NCI-H146 treated with DMSO at 0.1 percent for 48 hours (cell line): ENCODE measurements at regions not wholly inside any gene's neighbourhood (a gene's known extent, or its start where the extent isn't known, plus 50 kb on each side); places are given as distances from the start of the nearest gene placed in this dataset.

Experiments used
- DNase-seq: peaks from one replicate; lab custom pipeline; 2025; ENCODE audit not compliant: unreplicated experiment; lab: John Stamatoyannopoulos, UW

- no peak for DNase-seq
These were observed 641.8 kb downstream of the CDH26 start for GRCh38 chr20:60600036-60600435.

- DNase-seq: no peak
These were observed 628.0 kb upstream of the CDH4 start for GRCh38 chr20:60624066-60624465.

- no peak for DNase-seq
These were observed 624.1 kb upstream of the CDH4 start for GRCh38 chr20:60627751-60628565.

- no peak for DNase-seq
These were observed 623.3 kb upstream of the CDH4 start for GRCh38 chr20:60628749-60629148.

GRCh38 chr20:60629206-60629605 lies 622.9 kb upstream of the CDH4 start:
- no peak for DNase-seq

- peak; percentile 93 for DNase-seq
These were observed 621.5 kb upstream of the CDH4 start for GRCh38 chr20:60630609-60631008.

- peak; percentile 51 for DNase-seq
These were observed 620.3 kb upstream of the CDH4 start for GRCh38 chr20:60631585-60632287.

GRCh38 chr20:60632391-60633262 lies 619.4 kb upstream of the CDH4 start:
- no peak for DNase-seq

- DNase-seq: no peak
These were observed 617.4 kb upstream of the CDH4 start for GRCh38 chr20:60634491-60635172.

GRCh38 chr20:60636417-60636816 lies 615.6 kb upstream of the CDH4 start:
- DNase-seq: no peak

GRCh38 chr20:60637801-60638200 lies 614.3 kb upstream of the CDH4 start:
- DNase-seq: no peak

- DNase-seq: no peak
These were observed 613.5 kb upstream of the CDH4 start for GRCh38 chr20:60638430-60639098.

- no peak for DNase-seq
These were observed 610.1 kb upstream of the CDH4 start for GRCh38 chr20:60641879-60642447.

- no peak for DNase-seq
These were observed 609.5 kb upstream of the CDH4 start for GRCh38 chr20:60642541-60642940.

GRCh38 chr20:60648556-60648955 lies 603.5 kb upstream of the CDH4 start:
- no peak for DNase-seq

GRCh38 chr20:60649541-60649940 lies 602.5 kb upstream of the CDH4 start:
- no peak for DNase-seq

GRCh38 chr20:60650087-60650486 lies 602.0 kb upstream of the CDH4 start:
- no peak for DNase-seq

GRCh38 chr20:60652046-60652445 lies 600.0 kb upstream of the CDH4 start:
- DNase-seq: no peak

GRCh38 chr20:60652615-60653014 lies 599.4 kb upstream of the CDH4 start:
- DNase-seq: no peak
